H1 (cell line): ENCODE measurements at regions not wholly inside any gene's neighbourhood (a gene's known extent, or its start where the extent isn't known, plus 50 kb on each side); places are given as distances from the start of the nearest gene placed in this dataset.

Experiments
- EP300 ChIP-seq, 2 experiments: IDR thresholded peaks; 1 replicate in 1 of 2; 2 replicates in 1 of 2; pipeline ENCODE4 v1.6.1; 2011 to 2012; ENCODE audit warnings: low read depth in 2 of 2, low read length in 2 of 2, mild to moderate bottlenecking in 2 of 2, borderline replicate concordance in 1 of 2, inconsistent platforms in 1 of 2, moderate library complexity in 1 of 2
- SRF ChIP-seq: IDR thresholded peaks from 2 replicates; pipeline ENCODE4 v1.6.1; 2011; ENCODE audit warnings: mild to moderate bottlenecking, low read depth, low read length, moderate library complexity

DNA sequence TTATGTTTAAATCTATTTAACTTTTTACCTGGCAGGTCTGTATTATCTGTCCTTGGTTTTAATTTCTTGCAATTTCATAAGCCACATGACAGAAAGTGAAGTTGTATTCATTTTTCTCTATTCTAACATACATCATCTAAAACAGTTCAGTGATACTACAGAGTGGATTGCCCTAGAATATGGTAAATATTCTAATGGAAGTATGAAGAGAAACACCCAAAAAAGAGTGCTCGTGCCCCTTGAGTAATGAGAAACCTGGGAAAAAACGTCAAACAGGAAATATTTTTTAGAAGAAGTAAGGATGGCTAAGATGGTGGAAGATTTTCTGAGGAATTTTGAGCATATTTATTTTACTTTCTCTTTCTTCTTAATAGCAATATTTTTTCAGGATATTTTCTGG, 261.1 kb upstream of the CBLB start (continued):
- TF ChIP-seq EP300 (IDR thresholded peaks at IDR 0.05; ENCODE audit: borderline replicate concordance in 1 of 2, low read depth in 2 of 2, low read length in 2 of 2) (no peak), SRF (no peak)
- TF ChIP-seq, all 59 proteins: peak for 0
